Stimulated activated CD8-positive, alpha-beta memory T cell treated with anti-CD3 and anti-CD28 coated beads, Interleukin-12 subunit alpha, Interleukin-12 subunit beta, amount 100 ng/mL, for 4 hours (primary cell): ENCODE measurements at regions not wholly inside any gene's neighbourhood (a gene's known extent, or its start where the extent isn't known, plus 50 kb on each side); places are given as distances from the start of the nearest gene placed in this dataset.
A peak's percentile ranks its signal among the peaks of the same experiment; 100 is the strongest.

ENCODE experiments used
- DNase-seq: peaks from one replicate; pipeline ENCODE4 v3.0.0-alpha.2; 2020; ENCODE audit warnings: low read depth

- DNase-seq, result no peak
These were observed 707.8 kb upstream of the LMCD1 start for GRCh38 chr3:7793786-7794185.

GRCh38 chr3:7798276-7798675, 703.3 kb upstream of the LMCD1 start:
- no peak for DNase-seq

GRCh38 chr3:7800006-7800780, 701.4 kb upstream of the LMCD1 start:
- no peak for DNase-seq

- DNase-seq, result no peak
These were observed 689.1 kb upstream of the LMCD1 start for GRCh38 chr3:7812490-7812889.

- DNase-seq, result no peak
These were observed 688.3 kb upstream of the LMCD1 start for GRCh38 chr3:7813365-7813764.

GRCh38 chr3:7817239-7817638, 684.4 kb upstream of the LMCD1 start:
- DNase-seq, result no peak

GRCh38 chr3:7820969-7821368, 680.7 kb upstream of the LMCD1 start:
- no peak for DNase-seq

- no peak for DNase-seq
These were observed 679.8 kb upstream of the LMCD1 start for GRCh38 chr3:7821858-7822257.

GRCh38 chr3:7841451-7841850, 660.2 kb upstream of the LMCD1 start:
- no peak for DNase-seq

GRCh38 chr3:7843441-7843840, 658.2 kb upstream of the LMCD1 start:
- no peak for DNase-seq

GRCh38 chr3:7847021-7847420, 654.6 kb upstream of the LMCD1 start:
- no peak for DNase-seq

- DNase-seq, result no peak
These were observed 654.1 kb upstream of the LMCD1 start for GRCh38 chr3:7847521-7847920.

GRCh38 chr3:7854266-7854665, 647.4 kb upstream of the LMCD1 start:
- DNase-seq, result no peak

- no peak for DNase-seq
These were observed 646.9 kb upstream of the LMCD1 start for GRCh38 chr3:7854721-7855120.

- no peak for DNase-seq
These were observed 636.0 kb upstream of the LMCD1 start for GRCh38 chr3:7865611-7866010.

- no peak for DNase-seq
These were observed 634.0 kb upstream of the LMCD1 start for GRCh38 chr3:7867587-7867986.

- no peak for DNase-seq
These were observed 630.5 kb upstream of the LMCD1 start for GRCh38 chr3:7871003-7871560.

GRCh38 chr3:7874116-7874515, 627.5 kb upstream of the LMCD1 start:
- DNase-seq, result no peak

- no peak for DNase-seq
These were observed 625.7 kb upstream of the LMCD1 start for GRCh38 chr3:7875925-7876324.

- peak; percentile 2 for DNase-seq
These were observed 624.8 kb upstream of the LMCD1 start for GRCh38 chr3:7876741-7877297.

GRCh38 chr3:7877312-7877711, 624.3 kb upstream of the LMCD1 start:
- DNase-seq, result no peak

GRCh38 chr3:7879572-7879971, 622.1 kb upstream of the LMCD1 start:
- DNase-seq, result no peak

- DNase-seq, result no peak
These were observed 619.7 kb upstream of the LMCD1 start for GRCh38 chr3:7881946-7882345.

- DNase-seq, result no peak
These were observed 604.0 kb upstream of the LMCD1 start for GRCh38 chr3:7897655-7898054.
